Nucleus accumbens (tissue), 56 donors: ENCODE measurements at regions not wholly inside any gene's neighbourhood (a gene's known extent, or its start where the extent isn't known, plus 50 kb on each side); places are given as distances from the start of the nearest gene placed in this dataset.
"Not testable (repeated sequence)": the region's sequence is repeated elsewhere in the genome, so short reads cannot be mapped to it uniquely, and the experiment has no call there.

Experiments used
- DNase-seq, 56 donors: peaks; one replicate each; lab custom pipeline; 2025; lab: John Stamatoyannopoulos, UW

GRCh38 chrX:94329182-94329581, 655.2 kb downstream of the FAM133A start:
- no peak for DNase-seq

DNA sequence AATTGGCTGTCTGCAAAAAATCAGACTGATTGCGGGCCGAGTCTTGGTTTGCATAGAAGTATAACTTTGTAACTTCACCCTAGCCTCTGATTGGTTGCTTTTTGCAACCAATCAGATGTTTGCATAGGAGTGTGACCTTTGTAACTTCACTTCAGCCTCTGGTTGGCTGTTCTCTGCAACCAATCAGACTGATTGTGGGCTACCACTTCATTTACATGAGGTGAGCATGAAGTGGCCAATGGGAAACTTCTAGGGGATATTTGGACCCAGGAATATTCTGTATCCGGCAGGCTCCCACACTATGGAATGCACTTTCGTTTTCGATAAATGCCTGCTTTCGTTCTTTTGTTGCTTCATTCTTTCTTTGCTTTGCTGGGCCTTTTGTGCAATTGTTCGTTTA, 667.7 kb downstream of the FAM133A start:
- not testable (repeated sequence) for DNase-seq

DNA sequence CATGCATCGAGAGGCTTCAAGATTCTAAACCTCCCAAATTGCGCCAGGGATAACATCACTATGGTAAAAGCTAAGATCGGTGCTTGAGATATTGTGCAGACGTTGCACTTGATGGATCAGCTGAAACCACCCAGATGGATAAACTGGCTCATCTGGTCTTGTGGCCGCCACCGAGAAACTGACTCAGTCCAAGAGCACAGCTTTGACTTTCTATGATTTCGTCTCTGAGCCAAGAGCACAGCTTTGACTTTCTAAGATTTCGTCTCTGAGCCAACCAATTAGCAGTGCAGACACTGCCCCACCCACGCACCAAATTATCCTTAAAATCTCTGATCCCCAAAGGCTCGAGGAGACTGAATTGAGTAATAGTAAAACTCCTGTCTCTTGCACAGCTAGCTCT, 687.2 kb downstream of the FAM133A start:
- no peak for DNase-seq

- no peak for DNase-seq
These were observed 691.7 kb downstream of the FAM133A start for GRCh38 chrX:94365736-94366135.

- no peak for DNase-seq
These were observed 692.6 kb downstream of the FAM133A start for GRCh38 chrX:94366616-94367015.

DNA sequence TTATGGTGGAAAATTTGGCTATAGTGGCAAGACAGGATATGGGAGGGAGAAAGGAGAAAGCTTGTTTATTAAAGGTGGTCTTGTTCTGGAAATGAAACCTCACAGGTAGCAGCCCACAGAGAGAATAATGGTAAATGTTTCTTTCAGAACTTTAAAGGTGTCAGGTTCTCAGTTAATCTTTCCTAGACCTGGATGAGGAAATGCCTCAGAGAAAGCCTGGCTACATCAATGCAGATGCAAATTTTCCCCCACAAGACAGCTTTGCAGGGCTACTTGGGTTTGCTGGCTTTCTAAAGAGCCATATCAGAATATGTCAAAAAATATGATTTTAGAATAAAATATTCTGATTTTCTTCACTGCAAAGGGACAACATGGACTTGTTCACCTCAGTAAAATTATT, 715.0 kb downstream of the FAM133A start:
- DNase-seq = no peak

GRCh38 chrX:94400488-94400887, 726.5 kb downstream of the FAM133A start:
- no peak for DNase-seq

DNA sequence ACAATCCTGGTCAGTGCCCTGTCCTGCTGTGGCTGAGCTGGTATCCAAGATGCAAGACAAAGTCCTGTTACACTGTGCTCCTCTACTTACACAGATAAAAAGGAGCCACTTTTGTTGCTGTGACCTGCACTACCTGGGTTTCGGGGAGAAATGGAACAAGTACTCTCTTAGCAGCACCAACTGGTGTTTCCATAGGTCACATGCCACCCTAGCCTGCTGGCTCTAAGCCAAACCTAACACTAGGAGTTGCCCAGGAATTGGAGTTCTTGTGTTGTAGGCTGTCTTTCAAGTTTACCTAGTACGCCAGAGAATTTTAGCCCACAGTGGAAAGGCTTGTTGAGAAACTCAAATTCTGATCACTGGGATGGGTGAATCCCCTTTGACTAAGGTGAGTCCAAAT, 727.4 kb downstream of the FAM133A start:
- no peak for DNase-seq

DNA sequence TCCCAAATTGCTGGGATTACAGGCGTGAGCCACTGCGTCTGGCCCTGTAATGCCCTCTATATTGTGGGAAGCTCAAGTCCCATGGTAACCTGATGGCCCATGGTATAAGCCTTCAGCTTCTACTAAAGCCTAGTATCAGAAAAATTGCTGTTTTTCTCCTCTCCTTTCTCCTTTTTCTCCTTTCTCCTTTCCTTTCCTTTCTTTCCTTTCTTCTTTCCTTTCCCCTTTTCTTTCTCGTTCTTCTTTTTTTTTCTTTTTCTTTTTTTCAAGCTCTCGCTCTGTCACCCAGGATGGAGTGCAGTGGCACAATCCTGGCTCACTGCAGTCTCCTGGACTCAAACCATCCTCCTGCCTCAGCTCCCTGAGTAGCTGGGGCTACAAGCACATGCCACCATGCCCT, 740.7 kb downstream of the FAM133A start:
- DNase-seq = no peak

DNA sequence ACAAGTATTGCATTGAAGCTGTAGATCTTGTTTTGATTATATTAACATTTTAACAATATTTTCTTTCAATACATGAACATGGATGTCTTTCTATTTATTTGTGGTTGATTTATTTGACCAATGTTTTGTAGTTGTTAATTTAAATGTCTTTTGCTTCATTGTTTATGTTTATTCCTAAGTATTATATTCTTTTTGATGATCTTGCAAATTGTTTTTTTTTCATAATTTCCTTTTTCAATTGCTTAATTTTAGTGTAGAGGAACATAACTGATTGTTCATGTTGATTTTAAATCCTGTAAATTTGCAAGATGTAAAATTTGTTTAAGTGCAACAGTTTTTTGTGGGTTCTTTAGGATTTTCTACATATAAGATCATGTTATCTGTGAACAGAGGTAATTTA, 744.1 kb downstream of the FAM133A start:
- DNase-seq = no peak

DNA sequence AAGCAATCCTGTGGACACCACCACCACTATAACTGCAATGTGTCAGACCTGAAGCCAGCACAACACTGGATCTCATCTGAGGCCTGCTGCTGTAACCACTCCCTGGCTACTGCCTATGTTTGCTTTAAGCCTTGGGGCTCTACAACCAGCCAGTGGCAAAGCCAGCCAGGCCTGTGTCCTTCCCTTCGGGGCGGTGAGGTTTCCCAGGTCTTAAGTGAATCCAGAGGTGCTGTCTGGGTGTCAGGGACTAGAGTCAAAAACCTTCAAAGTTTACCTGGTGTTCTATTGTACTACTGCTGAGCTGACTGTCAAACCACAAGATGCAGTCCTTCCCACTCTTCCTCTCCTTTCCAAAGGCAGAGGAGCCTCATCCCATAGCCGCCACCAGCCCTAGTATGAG, 750.5 kb downstream of the FAM133A start:
- no peak for DNase-seq

DNA sequence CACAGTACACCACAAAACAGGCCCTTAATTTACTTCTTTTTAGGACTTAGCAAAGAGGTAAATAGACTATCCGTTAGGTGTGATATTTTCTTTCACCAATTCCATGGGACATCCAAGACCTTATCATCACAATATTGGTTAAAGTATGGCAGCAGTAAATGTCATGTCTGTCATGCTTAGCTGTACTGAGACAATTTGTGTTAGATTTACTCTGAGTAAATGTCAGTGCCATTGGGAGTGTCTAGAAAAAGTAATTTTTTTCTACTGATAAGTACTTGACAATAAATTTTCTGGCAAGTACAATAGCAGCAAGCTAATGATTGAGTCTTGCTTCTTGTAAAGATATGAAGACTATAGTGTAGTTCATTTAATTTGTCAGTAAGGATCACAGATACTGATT, 756.1 kb downstream of the FAM133A start:
- no peak for DNase-seq

- no peak for DNase-seq
These were observed 761.8 kb downstream of the FAM133A start for GRCh38 chrX:94435799-94436198.

GRCh38 chrX:94454159-94454558, 780.2 kb downstream of the FAM133A start:
- DNase-seq = no peak

DNA sequence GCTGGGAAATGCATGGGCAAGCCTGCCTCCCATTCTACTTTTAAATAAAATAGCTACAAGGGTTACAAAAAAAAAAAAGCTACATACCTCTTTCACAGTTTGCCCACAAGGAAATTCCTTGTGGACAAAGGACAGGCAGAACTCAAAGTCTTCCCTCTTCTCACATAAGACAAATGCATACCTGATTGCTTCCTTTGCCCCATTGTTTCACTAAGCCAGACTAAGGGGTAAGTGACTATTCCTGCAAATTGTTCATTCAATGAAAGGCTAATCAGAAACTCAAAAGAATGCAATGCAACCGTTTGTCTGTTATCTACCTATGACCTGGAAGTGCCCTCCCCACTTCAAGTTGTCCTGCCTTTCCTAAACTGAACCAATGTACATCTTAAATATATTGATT, 780.6 kb downstream of the FAM133A start:
- DNase-seq = no peak

- DNase-seq = no peak
These were observed 781.8 kb downstream of the FAM133A start for GRCh38 chrX:94455782-94456181.

DNA sequence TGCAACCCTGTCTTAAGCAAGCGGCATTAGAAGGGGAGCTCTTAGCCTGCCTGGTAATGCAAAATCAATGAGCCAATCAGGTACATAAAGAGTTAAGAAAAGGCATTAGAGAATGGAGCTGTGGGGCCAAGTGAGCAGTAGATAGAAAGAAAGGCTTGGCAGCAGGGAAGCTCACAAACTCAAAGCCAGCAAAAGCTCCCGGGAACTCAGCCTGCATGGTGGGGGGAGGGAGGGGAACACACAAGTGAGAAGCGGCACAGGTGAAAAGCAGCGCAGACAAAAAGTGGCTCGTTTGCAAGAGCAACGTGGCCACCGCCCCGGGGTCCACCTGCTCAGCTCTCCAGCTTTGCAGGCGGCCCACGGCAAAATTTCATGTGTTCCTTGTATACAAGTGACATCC, 818.5 kb downstream of the FAM133A start:
- DNase-seq = no peak

GRCh38 chrX:94493405-94493804, 819.4 kb downstream of the FAM133A start:
- no peak for DNase-seq

- DNase-seq = no peak
These were observed 837.6 kb downstream of the FAM133A start for GRCh38 chrX:94511564-94511963.

DNA sequence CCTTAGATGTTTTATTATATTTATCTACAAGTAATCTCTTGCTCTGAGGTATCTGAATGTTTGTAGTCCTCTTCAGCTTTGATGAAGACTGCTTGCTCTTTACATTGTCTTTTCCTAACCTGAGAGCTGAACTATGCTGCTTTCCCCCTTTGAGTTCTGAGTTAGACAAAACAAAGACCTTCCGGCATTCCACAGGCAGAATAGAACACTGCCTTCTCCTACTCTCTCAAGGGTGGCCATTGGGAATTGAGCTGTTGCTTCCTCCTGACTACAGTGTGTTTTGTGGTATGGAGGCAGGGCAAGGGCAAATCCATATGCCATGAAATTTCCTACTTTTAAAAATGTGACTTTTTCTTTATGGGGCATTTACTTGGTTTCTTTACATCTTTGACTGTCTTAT, 841.0 kb downstream of the FAM133A start:
- DNase-seq = no peak

- DNase-seq = no peak
These were observed 850.9 kb downstream of the FAM133A start for GRCh38 chrX:94524867-94525266.

DNA sequence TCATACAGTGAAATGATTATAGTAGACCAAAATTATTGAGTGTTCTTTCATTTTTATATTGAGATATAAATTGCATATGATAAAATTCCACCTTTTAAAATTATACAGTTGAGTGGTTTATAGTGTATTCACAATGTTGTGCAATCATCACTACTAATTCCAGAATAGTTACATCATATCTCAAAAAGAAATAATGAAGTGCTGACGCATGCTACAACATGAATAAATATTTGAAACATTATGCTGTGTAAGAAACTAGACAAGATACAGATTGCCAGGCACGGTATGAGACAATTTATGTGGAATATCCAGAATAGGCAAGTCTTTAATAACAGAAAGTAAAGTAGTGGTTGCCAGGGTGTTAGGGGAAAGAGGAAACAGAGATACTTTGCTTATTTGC, 871.7 kb downstream of the FAM133A start:
- no peak for DNase-seq

- DNase-seq = no peak
These were observed 877.8 kb downstream of the FAM133A start for GRCh38 chrX:94551831-94552230.

DNA sequence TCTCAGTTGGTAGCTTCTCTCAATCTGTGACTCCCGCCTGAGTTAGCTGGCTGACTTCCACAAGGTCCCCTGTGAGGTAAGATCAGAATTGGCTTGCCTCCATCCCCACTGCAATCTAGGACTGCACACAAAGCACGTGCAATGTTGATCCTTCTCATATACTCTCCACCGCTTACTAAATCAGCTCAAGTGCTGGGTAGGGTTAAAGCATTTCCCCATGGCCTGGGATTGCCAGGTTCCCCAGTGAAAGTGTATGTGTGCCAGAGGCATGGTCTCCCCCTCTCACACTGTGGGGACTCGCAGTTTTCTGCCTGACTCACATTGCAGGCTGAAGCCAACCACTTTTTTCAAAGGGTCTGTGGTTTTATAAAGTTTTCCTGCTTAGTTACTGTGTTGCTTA, 886.9 kb downstream of the FAM133A start:
- no peak for DNase-seq
